ENCODE measurements at regions not wholly inside any gene's neighbourhood (a gene's known extent, or its start where the extent isn't known, plus 50 kb on each side); places are given as distances from the start of the nearest gene placed in this dataset.
"Not testable (repeated sequence)": the region's sequence is repeated elsewhere in the genome, so short reads cannot be mapped to it uniquely, and the experiment has no call there.

DNA sequence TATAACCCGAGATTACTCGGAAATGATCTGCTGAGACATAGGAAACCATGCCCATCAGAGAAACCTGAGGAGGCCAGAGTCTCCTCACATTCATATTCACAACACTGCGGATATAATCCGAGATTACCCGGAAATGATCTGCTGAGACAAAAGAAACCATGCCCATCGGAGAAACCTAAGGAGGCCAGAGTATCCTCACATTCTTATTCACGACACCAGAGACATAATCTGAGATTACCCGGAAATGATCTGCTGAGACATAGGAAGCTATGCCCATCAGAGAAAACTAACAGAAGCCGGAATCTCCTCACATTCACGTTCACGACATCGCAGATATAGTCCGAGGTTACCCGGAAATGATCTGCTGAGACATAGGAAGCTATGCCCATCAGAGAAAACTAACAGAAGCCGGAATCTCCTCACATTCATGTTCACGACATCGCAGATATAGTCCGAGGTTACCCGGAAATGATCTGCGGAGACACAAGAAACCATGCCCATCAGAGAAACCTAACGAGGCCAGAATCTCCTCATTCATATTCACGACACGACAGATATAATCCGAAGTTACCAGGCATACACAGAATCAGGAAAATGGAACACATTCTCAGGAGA lies 422.3 kb upstream of the AKR1E2 start:
- intact Hi-C loops (cut with micrococcal nuclease) = no loop called here
- H3K9me3 Mint-ChIP-seq (ENCODE audit: unreplicated experiment) = no peaks in the 10 kb centered on the region
- no peak for DNase-seq (ENCODE audit: unreplicated experiment)
- BruUV-seq (replicated peaks) = no TSS peak
- H3K27me3 Mint-ChIP-seq (ENCODE audit: insufficient read depth, unreplicated experiment) = no peaks in the 10 kb centered on the region
- CTCF ChIA-PET = interaction anchor here (0.8 kb wide), 1 partner anchor 10 kb away, joined by 4 read pairs; no protein-coding TSS in a partner anchor
- H3K4me3 Mint-ChIP-seq (ENCODE audit: unreplicated experiment) = no peak overlapping the region
- H3K27ac Mint-ChIP-seq (ENCODE audit: low read depth, unreplicated experiment) = no peak overlapping the region
- POLR2A ChIA-PET = no interaction called here
- no peak for TF ChIP-seq CTCF (IDR thresholded peaks at IDR 0.05; ENCODE audit: unreplicated experiment)
- H3K36me3 Mint-ChIP-seq (ENCODE audit: insufficient read depth, unreplicated experiment) = no peaks in the 10 kb centered on the region
- H3K4me1 Mint-ChIP-seq (ENCODE audit: insufficient read depth, unreplicated experiment) = peaks cover 7% of the 10 kb centered on the region

GRCh38 chr10:4401080-4401479 lies 424.9 kb upstream of the AKR1E2 start:
- H3K36me3 Mint-ChIP-seq (ENCODE audit: insufficient read depth, unreplicated experiment); H3K27ac Mint-ChIP-seq (ENCODE audit: low read depth, unreplicated experiment); H3K27me3 Mint-ChIP-seq (ENCODE audit: insufficient read depth, unreplicated experiment); H3K4me3 Mint-ChIP-seq (ENCODE audit: unreplicated experiment); intact Hi-C loops (cut with micrococcal nuclease); POLR2A ChIA-PET; H3K4me1 Mint-ChIP-seq (ENCODE audit: insufficient read depth, unreplicated experiment); BruUV-seq (replicated peaks); DNase-seq (ENCODE audit: unreplicated experiment); H3K9me3 Mint-ChIP-seq (ENCODE audit: unreplicated experiment): not testable (repeated sequence)
- CTCF ChIA-PET = interaction anchor here (0.6 kb wide), 1 partner anchor 33 kb away, joined by 3 read pairs; no protein-coding TSS in a partner anchor

DNA sequence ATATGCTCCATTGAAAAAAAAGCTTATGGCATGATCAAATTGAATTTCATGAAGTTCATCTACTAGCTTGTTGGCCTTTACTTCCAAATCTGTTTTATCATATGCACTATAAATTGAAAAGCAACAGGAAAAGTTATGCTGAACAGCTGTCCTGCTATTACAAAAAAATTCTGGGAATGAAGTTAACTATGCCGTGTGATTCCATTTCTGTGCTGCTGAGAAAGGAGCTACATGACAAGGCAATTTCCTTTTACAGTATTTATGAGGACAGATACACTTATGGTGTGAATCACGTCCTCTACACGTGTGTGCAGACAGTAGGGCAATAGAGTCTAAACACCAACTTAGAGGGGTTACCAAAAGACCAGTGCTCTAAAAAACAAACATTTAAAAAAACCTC lies 426.5 kb upstream of the AKR1E2 start:
- no TSS peak for BruUV-seq (replicated peaks)
- H3K4me3 Mint-ChIP-seq (ENCODE audit: unreplicated experiment) = no peak overlapping the region
- no peak for DNase-seq (ENCODE audit: unreplicated experiment)
- peaks cover 6% of the 10 kb centered on the region for H3K4me1 Mint-ChIP-seq (ENCODE audit: insufficient read depth, unreplicated experiment)
- ChIA-PET CTCF (no interaction called here), POLR2A (no interaction called here)
- TF ChIP-seq CTCF (IDR thresholded peaks at IDR 0.05; ENCODE audit: unreplicated experiment) = no peak
- intact Hi-C loops (cut with micrococcal nuclease) = no loop called here
- no peak overlapping the region for H3K27ac Mint-ChIP-seq (ENCODE audit: low read depth, unreplicated experiment)
- H3K27me3 Mint-ChIP-seq (ENCODE audit: insufficient read depth, unreplicated experiment) = no peaks in the 10 kb centered on the region
- H3K9me3 Mint-ChIP-seq (ENCODE audit: unreplicated experiment) = no peaks in the 10 kb centered on the region
- H3K36me3 Mint-ChIP-seq (ENCODE audit: insufficient read depth, unreplicated experiment) = no peaks in the 10 kb centered on the region

DNA sequence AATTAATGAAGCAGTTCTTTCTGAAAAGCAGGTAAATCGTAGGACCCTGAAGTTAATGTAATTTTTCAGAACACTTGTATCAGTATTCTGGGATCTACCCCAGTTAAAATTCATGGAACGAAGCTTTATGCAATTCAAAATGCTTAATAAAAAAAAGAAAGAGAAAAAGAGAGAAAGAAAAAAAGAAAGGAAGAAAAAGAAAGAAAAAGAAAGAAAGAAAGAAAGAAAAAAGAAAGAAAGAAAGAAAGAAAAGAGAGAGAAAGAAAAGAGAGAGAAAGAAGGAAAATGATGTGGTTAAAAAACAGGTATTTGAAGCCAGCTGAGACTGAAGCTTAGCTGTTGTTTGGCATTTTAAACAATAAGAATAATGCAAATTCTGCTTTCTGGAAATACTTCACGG lies 427.4 kb upstream of the AKR1E2 start:
- Mint-ChIP-seq H3K27me3 (ENCODE audit: insufficient read depth, unreplicated experiment) (no peaks in the 10 kb centered on the region), H3K36me3 (ENCODE audit: insufficient read depth, unreplicated experiment) (no peaks in the 10 kb centered on the region), H3K9me3 (ENCODE audit: unreplicated experiment) (no peaks in the 10 kb centered on the region), H3K27ac (ENCODE audit: low read depth, unreplicated experiment) (no peak overlapping the region), H3K4me3 (ENCODE audit: unreplicated experiment) (no peak overlapping the region), H3K4me1 (ENCODE audit: insufficient read depth, unreplicated experiment) (peaks cover 6% of the 10 kb centered on the region)
- intact Hi-C loops (cut with micrococcal nuclease) = no loop called here
- no TSS peak for BruUV-seq (replicated peaks)
- ChIA-PET POLR2A (interaction anchor here (0.6 kb wide), 1 partner anchor 851 kb away, joined by 3 read pairs; no protein-coding TSS in a partner anchor), CTCF (interaction anchor here (0.7 kb wide), 1 partner anchor 1304 kb away, joined by 3 read pairs; no protein-coding TSS in a partner anchor)
- no peak for TF ChIP-seq CTCF (IDR thresholded peaks at IDR 0.05; ENCODE audit: unreplicated experiment)
- no peak for DNase-seq (ENCODE audit: unreplicated experiment)
